ENCODE measurements at regions not wholly inside any gene's neighbourhood (a gene's known extent, or its start where the extent isn't known, plus 50 kb on each side); places are given as distances from the start of the nearest gene placed in this dataset.
"Not testable (repeated sequence)": the region's sequence is repeated elsewhere in the genome, so short reads cannot be mapped to it uniquely, and the experiment has no call there.

DNA sequence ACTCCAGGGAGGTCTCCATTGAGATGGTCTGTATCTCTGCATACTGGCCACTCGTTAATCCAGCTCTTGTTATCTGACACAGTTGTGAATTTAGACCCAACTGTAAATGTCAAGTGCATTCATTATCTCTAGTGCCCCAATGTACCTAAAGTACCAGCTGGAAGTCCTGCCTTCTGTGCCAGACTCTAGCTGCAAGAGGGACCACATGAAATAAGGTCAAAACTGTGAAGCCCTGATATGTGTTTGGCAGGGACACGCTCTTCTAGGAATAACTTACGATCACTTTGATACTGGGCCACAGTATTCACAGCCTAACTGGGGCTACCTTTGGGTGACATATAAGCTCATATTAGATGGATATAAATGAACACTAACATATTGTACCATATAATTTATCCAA lies 268.5 kb downstream of the LRIG3 start:
- no peak for DNase-seq (ENCODE audit: low read depth in 2 of 2)

GRCh38 chr12:58654021-58654420 lies 266.3 kb downstream of the LRIG3 start:
- no peak for DNase-seq (ENCODE audit: low read depth in 2 of 2)

DNA sequence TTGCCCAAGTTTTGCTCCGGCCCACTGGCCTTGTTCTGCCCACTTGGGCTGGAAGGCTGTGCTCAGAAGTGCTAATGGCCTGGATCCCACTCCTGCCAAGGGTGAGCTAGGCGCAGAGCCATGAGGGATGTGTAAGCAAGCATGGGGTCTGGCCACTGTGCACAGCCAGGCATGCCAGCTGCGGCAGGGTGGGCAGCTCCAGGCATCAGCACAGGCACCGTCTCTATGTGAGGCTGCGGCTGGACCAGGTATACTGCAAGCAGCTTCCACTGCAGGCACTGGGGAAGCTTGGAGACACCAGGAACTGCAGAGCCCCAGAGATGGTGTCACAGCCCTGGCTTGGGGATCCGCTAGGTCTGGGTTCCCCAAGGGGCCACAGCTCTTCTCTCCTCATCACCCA lies 264.9 kb downstream of the LRIG3 start:
- no peak for DNase-seq (ENCODE audit: low read depth in 2 of 2)

DNA sequence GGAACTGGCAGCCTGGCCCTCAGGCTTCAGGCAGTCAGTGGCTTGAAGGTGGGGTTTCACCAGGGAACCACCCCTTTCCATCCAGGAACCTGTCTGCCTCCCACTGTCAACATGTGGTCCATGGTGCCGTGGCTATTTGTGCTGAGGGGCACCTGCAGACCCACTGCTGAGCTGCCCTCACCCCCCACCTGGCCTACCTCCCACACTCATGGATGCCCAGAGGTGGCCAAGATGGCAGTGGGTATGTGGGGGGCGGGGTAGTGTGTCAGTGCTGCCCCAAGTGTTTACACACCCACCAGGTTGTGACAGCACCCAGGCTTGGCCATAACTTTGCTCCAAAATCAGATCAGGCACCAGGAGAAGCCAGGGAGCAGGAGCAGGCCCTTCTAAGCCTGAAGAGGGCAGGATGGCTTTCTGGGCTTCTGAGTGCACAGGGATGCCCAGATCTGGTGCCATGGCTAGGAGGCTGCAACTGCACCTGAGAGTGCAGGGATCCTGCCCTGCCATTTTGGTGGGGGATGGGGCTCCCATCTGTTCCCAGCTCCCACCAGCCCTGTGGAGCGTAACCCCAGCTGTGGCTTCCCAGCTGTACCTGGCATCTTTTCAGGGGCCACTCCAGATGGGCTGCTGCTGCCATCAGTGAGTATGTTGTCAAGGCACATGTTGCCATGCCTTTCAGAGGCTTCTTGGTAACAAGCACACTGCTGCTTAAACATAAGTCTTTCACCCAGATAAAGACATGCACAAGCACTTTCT lies 263.9 kb downstream of the LRIG3 start:
- DNase-seq (ENCODE audit: low read depth in 2 of 2): no peak

- no peak for DNase-seq (ENCODE audit: low read depth in 2 of 2)
Observed at GRCh38 chr12:58657190-58657589, 263.1 kb downstream of the LRIG3 start.

DNA sequence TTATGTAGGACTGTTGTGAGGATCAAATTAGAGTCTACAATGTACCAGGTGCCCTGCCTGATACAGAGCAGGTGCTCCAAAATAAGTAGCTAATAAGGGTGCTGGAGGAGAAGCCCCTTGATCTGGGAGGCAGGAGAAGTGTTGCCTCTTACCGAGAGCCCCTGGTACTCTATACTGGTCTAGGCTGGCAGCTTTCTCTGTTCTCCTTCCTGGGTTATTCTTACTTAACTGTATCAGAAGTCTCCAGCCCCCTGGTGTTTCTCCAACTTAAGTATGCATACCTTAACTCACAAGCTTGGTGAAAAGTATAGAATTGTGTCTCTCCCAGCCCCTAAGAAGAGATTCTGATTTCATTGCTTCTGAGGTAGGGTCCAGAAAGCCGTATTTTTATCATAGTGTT lies 254.9 kb downstream of the LRIG3 start:
- DNase-seq (ENCODE audit: low read depth in 2 of 2): no peak

GRCh38 chr12:58668233-58668632 lies 252.1 kb downstream of the LRIG3 start:
- no peak for DNase-seq (ENCODE audit: low read depth in 2 of 2)

- no peak for DNase-seq (ENCODE audit: low read depth in 2 of 2)
Observed at GRCh38 chr12:58668871-58669270, 251.4 kb downstream of the LRIG3 start.

- DNase-seq (ENCODE audit: low read depth in 2 of 2): no peak
Observed at GRCh38 chr12:58670623-58671022, 249.7 kb downstream of the LRIG3 start.

GRCh38 chr12:58671196-58671595 lies 249.1 kb downstream of the LRIG3 start:
- no peak for DNase-seq (ENCODE audit: low read depth in 2 of 2)

DNA sequence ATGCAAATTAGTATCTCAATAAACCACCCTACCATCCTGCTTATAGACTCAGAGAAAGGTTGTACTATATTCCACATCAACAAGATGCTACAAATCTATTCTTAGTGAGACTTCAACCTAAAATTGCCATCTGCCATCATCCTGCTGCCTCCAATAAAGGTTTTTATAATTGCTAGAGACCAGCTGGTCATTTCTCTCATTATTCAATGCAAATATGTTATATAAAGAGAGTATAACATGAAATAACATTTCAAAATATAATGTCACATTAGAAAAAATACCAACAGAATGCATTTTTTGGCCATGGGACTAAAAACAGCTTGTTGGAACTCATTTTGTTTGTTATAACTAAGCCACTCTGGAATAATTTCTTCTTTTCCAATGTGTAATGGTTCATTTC lies 247.3 kb downstream of the LRIG3 start:
- no peak for DNase-seq (ENCODE audit: low read depth in 2 of 2)

- not testable (repeated sequence) for DNase-seq (ENCODE audit: low read depth in 2 of 2)
Observed at GRCh38 chr12:58677833-58678232, 242.5 kb downstream of the LRIG3 start.

DNA sequence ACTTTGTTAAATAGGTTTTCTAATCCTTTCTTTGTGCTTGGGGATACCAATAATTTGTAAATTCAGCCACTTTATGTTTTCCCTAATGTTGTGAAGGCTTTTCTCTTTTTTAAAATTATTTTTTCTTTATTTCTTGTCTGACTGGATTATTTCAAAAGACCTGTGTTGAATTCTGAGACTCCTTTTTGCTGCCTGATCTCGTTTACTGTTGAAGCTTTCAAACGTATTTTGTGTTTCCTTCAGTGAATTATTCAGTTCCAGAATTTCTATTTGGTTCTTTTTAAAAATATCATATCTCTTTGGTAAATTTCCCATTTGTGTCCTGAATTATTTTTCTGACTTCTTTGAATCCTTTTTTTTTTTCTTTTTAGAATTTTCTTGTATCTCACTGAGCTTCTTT lies 241.6 kb downstream of the LRIG3 start:
- no peak for DNase-seq (ENCODE audit: low read depth in 2 of 2)

- DNase-seq (ENCODE audit: low read depth in 2 of 2): no peak
Observed at GRCh38 chr12:58681730-58682129, 238.6 kb downstream of the LRIG3 start.

- DNase-seq (ENCODE audit: low read depth in 2 of 2): no peak
Observed at GRCh38 chr12:58695263-58695662, 225.0 kb downstream of the LRIG3 start.

DNA sequence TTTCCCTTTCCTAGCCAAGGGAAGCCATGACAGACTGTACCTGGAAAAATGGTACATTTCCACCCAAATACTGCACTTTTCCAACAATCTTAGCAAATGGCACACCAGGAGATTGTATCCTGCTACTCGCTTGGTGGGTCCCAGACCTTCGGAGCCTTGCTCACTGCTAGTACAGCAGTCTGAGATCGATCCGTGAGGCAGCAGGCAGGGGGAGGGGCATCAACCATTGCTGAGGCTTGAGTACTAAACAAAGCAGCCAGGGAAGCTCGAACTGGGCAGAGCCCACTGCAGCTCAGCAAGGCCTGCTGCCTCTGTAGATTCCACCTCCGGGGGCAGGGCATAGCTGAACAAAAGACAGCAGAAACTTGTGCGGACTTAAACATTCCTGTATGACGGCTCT lies 218.8 kb downstream of the LRIG3 start:
- DNase-seq (ENCODE audit: low read depth in 2 of 2): no peak

- DNase-seq (ENCODE audit: low read depth in 2 of 2): no peak
Observed at GRCh38 chr12:58703866-58704265, 216.4 kb downstream of the LRIG3 start.

GRCh38 chr12:58704770-58705169 lies 215.5 kb downstream of the LRIG3 start:
- DNase-seq (ENCODE audit: low read depth in 2 of 2): not testable (repeated sequence)

DNA sequence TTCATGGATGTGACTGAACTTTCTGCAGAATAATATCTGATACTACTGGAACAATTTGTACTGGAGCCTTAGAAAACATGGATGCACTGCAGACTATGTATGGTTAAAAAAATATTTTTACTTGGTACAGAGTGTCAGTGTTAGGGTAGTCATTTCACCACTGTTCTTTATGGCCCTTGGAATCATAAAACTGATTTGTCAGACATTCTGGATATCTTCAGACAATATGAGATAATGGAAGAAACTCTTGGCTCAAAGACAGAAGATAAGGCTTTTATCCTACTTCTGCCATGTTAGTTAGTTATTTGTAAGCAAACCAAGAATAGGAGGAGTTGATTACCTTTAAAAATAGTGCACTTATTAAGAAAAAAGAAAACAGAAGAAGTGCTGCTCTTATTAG lies 209.4 kb downstream of the LRIG3 start:
- no peak for DNase-seq (ENCODE audit: low read depth in 2 of 2)

- no peak for DNase-seq (ENCODE audit: low read depth in 2 of 2)
Observed at GRCh38 chr12:58711974-58712373, 208.3 kb downstream of the LRIG3 start.

DNA sequence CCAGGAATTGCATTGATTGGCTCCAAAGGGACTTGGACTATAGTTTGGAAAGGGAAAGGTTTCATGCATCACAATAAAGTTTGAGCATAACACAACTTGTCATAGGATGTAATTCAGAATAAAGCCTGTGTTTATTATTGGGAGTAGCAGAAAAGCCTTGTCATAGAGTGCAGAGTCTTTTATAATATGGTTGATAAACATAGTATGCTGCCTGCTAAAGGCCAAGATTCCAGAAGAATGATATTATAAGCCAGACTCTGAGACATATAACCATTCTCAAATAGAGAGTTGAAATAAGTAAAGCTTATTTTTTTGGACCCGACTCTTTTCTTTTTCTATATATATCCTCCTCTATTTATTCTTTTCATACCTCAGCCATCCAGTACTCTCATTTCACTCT lies 207.3 kb downstream of the LRIG3 start:
- DNase-seq (ENCODE audit: low read depth in 2 of 2): no peak

GRCh38 chr12:58719161-58719560 lies 201.1 kb downstream of the LRIG3 start:
- DNase-seq (ENCODE audit: low read depth in 2 of 2): no peak

DNA sequence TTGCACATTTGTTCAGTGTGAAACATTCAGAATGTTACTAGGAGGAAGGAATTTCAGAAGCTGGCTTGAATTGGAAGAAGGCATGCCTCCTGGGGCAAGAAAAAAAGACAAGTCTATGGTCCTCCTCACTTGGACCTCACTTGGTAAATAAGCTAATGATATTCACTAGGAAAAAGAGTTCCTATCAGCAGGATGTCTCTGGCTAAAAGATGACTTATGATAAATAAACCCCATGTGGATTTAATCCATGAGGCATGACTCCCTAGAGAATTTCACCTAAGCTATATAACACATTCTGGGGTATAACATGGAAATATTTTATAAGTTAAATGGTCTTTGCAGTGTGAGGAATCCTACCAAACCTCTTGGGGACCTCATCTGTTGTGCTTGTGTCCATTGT lies 199.9 kb downstream of the LRIG3 start:
- no peak for DNase-seq (ENCODE audit: low read depth in 2 of 2)
